ENCODE measurements at regions not wholly inside any gene's neighbourhood (a gene's known extent, or its start where the extent isn't known, plus 50 kb on each side); places are given as distances from the start of the nearest gene placed in this dataset.
"Not testable (repeated sequence)": the region's sequence is repeated elsewhere in the genome, so short reads cannot be mapped to it uniquely, and the experiment has no call there.

- Histone ChIP-seq H3K4me1 (ENCODE audit: insufficient read depth, low read length) (no peaks in the 10 kb centered on the region), H3K9ac (ENCODE audit: low read depth, low read length) (no peak overlapping the region), H3K36me3 (ENCODE audit: insufficient read depth, low read length) (no peaks in the 10 kb centered on the region)
Observed at GRCh38 chr13:89153941-89154340, 1482.8 kb downstream of the SLITRK5 start.

GRCh38 chr13:89163096-89163495, 1491.9 kb downstream of the SLITRK5 start:
- Histone ChIP-seq H3K4me1 (ENCODE audit: insufficient read depth, low read length) (no peaks in the 10 kb centered on the region), H3K9me3 (ENCODE audit: control insufficient read depth, insufficient read depth, low read length) (no peaks in the 10 kb centered on the region), H3K36me3 (ENCODE audit: insufficient read depth, low read length) (no peaks in the 10 kb centered on the region), H3K9ac (ENCODE audit: low read depth, low read length) (no peak overlapping the region)

More at GRCh38 chr13:89153941-89154340, 1482.8 kb downstream of the SLITRK5 start:
- H3K9me3 ChIP-seq (ENCODE audit: control insufficient read depth, insufficient read depth, low read length), result 0 out of 2 replicates have a peak, but pooled peaks cover 3% of the 10 kb centered on the region

DNA sequence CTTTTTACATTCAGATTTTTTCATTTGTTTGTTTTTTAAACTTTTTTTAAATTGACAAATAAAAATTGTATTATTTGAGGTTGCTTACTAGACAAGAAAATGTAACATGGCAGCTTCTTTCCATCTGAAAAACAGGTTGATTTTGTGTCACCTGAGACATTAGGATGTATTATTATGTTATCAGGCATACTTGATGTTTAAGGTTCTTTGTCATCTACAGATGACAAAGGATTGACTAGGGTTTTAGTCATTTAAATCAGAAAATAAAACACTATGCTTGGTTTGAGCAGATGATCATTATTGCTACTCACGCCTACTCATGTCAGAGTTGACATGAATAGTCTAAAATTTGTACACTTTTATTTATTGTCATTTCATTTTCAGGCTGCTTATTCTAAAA, 1494.5 kb downstream of the SLITRK5 start:
- Histone ChIP-seq H3K9ac (ENCODE audit: low read depth, low read length) (no peak overlapping the region), H3K4me1 (ENCODE audit: insufficient read depth, low read length) (no peaks in the 10 kb centered on the region), H3K36me3 (ENCODE audit: insufficient read depth, low read length) (no peaks in the 10 kb centered on the region), H3K9me3 (ENCODE audit: control insufficient read depth, insufficient read depth, low read length) (no peaks in the 10 kb centered on the region)

- H3K9me3 ChIP-seq (ENCODE audit: control insufficient read depth, insufficient read depth, low read length), result no peaks in the 10 kb centered on the region
- no peaks in the 10 kb centered on the region for H3K36me3 ChIP-seq (ENCODE audit: insufficient read depth, low read length)
- H3K9ac ChIP-seq (ENCODE audit: low read depth, low read length), result no peak overlapping the region
- no peaks in the 10 kb centered on the region for H3K4me1 ChIP-seq (ENCODE audit: insufficient read depth, low read length)
Observed at GRCh38 chr13:89169951-89170350, 1498.8 kb downstream of the SLITRK5 start.

DNA sequence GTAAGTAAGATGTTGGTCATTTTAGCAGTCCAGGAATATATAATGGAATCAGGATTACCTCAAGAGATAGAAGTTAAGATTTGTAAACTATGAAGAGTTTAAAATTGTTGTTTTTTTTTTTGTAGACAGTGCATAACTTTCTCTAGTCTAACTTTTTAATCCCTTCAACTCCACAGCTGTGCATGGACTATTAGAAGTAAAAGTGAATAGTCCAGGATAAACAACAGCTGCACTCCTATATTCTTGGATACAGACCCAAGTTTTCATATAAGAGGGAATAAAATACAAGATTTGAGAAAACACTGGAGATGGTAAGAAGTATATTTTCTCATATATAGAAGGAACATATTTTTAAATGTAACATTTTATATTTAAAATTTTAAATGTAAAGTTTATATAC, 1509.9 kb downstream of the SLITRK5 start:
- no peaks in the 10 kb centered on the region for H3K4me1 ChIP-seq (ENCODE audit: insufficient read depth, low read length)
- peaks cover 3% of the 10 kb centered on the region for H3K9me3 ChIP-seq (ENCODE audit: control insufficient read depth, insufficient read depth, low read length)
- H3K9ac ChIP-seq (ENCODE audit: low read depth, low read length), result no peak overlapping the region
- no peaks in the 10 kb centered on the region for H3K36me3 ChIP-seq (ENCODE audit: insufficient read depth, low read length)

GRCh38 chr13:89199138-89199537, 1528.0 kb downstream of the SLITRK5 start:
- Histone ChIP-seq H3K9me3 (ENCODE audit: control insufficient read depth, insufficient read depth, low read length) (no peaks in the 10 kb centered on the region), H3K4me1 (ENCODE audit: insufficient read depth, low read length) (no peaks in the 10 kb centered on the region), H3K9ac (ENCODE audit: low read depth, low read length) (no peak overlapping the region)

GRCh38 chr13:89204435-89204834, 1533.3 kb downstream of the SLITRK5 start:
- H3K9ac ChIP-seq (ENCODE audit: low read depth, low read length), result no peak overlapping the region
- peaks cover 7% of the 10 kb centered on the region; the same call in 1 of the 2 replicates for H3K4me1 ChIP-seq (ENCODE audit: insufficient read depth, low read length)
- H3K9me3 ChIP-seq (ENCODE audit: control insufficient read depth, insufficient read depth, low read length), result no peaks in the 10 kb centered on the region
- no peaks in the 10 kb centered on the region for H3K36me3 ChIP-seq (ENCODE audit: insufficient read depth, low read length)

More at GRCh38 chr13:89199138-89199537, 1528.0 kb downstream of the SLITRK5 start:
- no peaks in the 10 kb centered on the region for H3K36me3 ChIP-seq (ENCODE audit: insufficient read depth, low read length)

DNA sequence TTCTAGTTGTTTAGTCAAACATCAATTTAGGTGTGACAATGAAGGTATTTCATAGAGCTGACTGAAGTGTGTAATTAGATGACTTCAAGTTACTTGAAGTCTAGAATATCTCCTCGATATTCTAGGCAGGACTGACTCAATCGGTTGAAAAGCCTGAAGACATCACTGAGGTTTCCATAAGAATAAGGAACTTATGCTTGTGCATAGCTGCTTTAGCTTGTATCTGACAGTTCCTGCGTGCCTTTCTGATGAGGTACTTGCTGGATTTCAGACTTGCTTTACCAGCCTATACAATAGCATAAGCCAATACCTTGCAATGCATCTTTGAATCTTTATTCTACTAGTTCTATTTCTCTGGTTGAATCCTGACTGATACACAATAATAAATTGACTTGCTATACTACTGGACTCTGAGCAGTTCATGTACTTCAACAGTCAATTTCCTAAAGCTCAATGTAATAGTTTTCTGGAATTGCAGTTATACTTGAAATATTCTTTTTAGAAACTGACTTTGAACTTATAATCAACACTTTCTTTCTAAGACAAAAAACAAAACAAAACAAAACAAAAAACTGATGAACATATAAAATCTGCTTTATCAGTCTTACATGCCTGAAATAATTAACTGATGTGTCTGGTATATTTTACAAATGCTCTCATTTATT, 1534.8 kb downstream of the SLITRK5 start:
- Histone ChIP-seq H3K4me1 (ENCODE audit: insufficient read depth, low read length) (peaks cover 7% of the 10 kb centered on the region; the same call in 1 of the 2 replicates), H3K9me3 (ENCODE audit: control insufficient read depth, insufficient read depth, low read length) (no peaks in the 10 kb centered on the region), H3K9ac (ENCODE audit: low read depth, low read length) (no peak overlapping the region), H3K36me3 (ENCODE audit: insufficient read depth, low read length) (no peaks in the 10 kb centered on the region)

- Histone ChIP-seq H3K9ac (ENCODE audit: low read depth, low read length) (no peak overlapping the region), H3K36me3 (ENCODE audit: insufficient read depth, low read length) (no peaks in the 10 kb centered on the region), H3K9me3 (ENCODE audit: control insufficient read depth, insufficient read depth, low read length) (no peaks in the 10 kb centered on the region), H3K4me1 (ENCODE audit: insufficient read depth, low read length) (no peaks in the 10 kb centered on the region)
Observed at GRCh38 chr13:89212186-89212585, 1541.0 kb downstream of the SLITRK5 start.

GRCh38 chr13:89214185-89214584, 1543.0 kb downstream of the SLITRK5 start:
- H3K9ac ChIP-seq (ENCODE audit: low read depth, low read length), result no peak overlapping the region
- no peaks in the 10 kb centered on the region for H3K9me3 ChIP-seq (ENCODE audit: control insufficient read depth, insufficient read depth, low read length)
- H3K36me3 ChIP-seq (ENCODE audit: insufficient read depth, low read length), result no peaks in the 10 kb centered on the region
- H3K4me1 ChIP-seq (ENCODE audit: insufficient read depth, low read length), result no peaks in the 10 kb centered on the region

DNA sequence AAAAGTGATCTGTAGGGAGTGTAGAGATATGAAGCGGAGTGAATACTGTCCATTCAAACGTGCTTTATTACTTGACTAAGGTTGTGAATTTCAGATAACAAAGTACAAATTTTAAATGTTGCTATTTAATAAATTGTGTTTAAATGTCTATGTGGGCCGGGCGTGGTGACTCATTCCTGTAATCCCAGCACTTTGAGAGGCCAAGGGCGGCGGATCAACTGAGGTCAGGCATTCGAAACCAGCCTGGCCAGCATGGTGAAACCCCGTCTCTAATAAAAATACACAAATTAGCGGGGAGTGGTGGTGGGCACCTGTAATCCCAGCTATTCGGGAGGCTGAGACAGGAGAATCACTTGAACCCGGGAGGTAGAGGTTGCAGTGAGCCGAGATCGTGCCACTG, 1544.1 kb downstream of the SLITRK5 start:
- H3K9ac ChIP-seq (ENCODE audit: low read depth, low read length); H3K36me3 ChIP-seq (ENCODE audit: insufficient read depth, low read length); H3K4me1 ChIP-seq (ENCODE audit: insufficient read depth, low read length); H3K9me3 ChIP-seq (ENCODE audit: control insufficient read depth, insufficient read depth, low read length): not testable (repeated sequence)

- H3K9me3 ChIP-seq (ENCODE audit: control insufficient read depth, insufficient read depth, low read length), result no peaks in the 10 kb centered on the region
- H3K4me1 ChIP-seq (ENCODE audit: insufficient read depth, low read length), result no peaks in the 10 kb centered on the region
- H3K9ac ChIP-seq (ENCODE audit: low read depth, low read length), result no peak overlapping the region
- no peaks in the 10 kb centered on the region for H3K36me3 ChIP-seq (ENCODE audit: insufficient read depth, low read length)
Observed at GRCh38 chr13:89217813-89218212, 1546.6 kb downstream of the SLITRK5 start.

GRCh38 chr13:89221557-89222158, 1550.5 kb downstream of the SLITRK5 start:
- Histone ChIP-seq H3K9me3 (ENCODE audit: control insufficient read depth, insufficient read depth, low read length) (no peaks in the 10 kb centered on the region), H3K4me1 (ENCODE audit: insufficient read depth, low read length) (no peaks in the 10 kb centered on the region), H3K9ac (ENCODE audit: low read depth, low read length) (no peak overlapping the region), H3K36me3 (ENCODE audit: insufficient read depth, low read length) (no peaks in the 10 kb centered on the region)

- H3K9ac ChIP-seq (ENCODE audit: low read depth, low read length), result no peak overlapping the region
- H3K36me3 ChIP-seq (ENCODE audit: insufficient read depth, low read length), result no peaks in the 10 kb centered on the region
- H3K9me3 ChIP-seq (ENCODE audit: control insufficient read depth, insufficient read depth, low read length), result no peaks in the 10 kb centered on the region
Observed at GRCh38 chr13:89227356-89227755, 1556.2 kb downstream of the SLITRK5 start.

GRCh38 chr13:89238496-89238895, 1567.3 kb downstream of the SLITRK5 start:
- no peak overlapping the region for H3K9ac ChIP-seq (ENCODE audit: low read depth, low read length)
- H3K36me3 ChIP-seq (ENCODE audit: insufficient read depth, low read length), result no peaks in the 10 kb centered on the region
- no peaks in the 10 kb centered on the region for H3K4me1 ChIP-seq (ENCODE audit: insufficient read depth, low read length)
- H3K9me3 ChIP-seq (ENCODE audit: control insufficient read depth, insufficient read depth, low read length), result no peaks in the 10 kb centered on the region

More at GRCh38 chr13:89227356-89227755, 1556.2 kb downstream of the SLITRK5 start:
- H3K4me1 ChIP-seq (ENCODE audit: insufficient read depth, low read length), result no peaks in the 10 kb centered on the region

All from ES-I3 (cell line).